Spleen (tissue), 11 donors: ENCODE measurements at regions not wholly inside any gene's neighbourhood (a gene's known extent, or its start where the extent isn't known, plus 50 kb on each side); places are given as distances from the start of the nearest gene placed in this dataset.
"Not testable (repeated sequence)": the region's sequence is repeated elsewhere in the genome, so short reads cannot be mapped to it uniquely, and the experiment has no call there.

Source experiments
- DNase-seq: peaks from one replicate; pipeline ENCODE4 v3.0.0-alpha.2; 2020
- H3K27ac ChIP-seq, 8 donors: fragments of 200-600 bp; sonication (generic) in 7 of 8; 1 replicate in 4 of 8; 2 replicates in 4 of 8; pipeline versions ENCODE4 v1.5.0 to v1.8.0; 2016 to 2021; ENCODE audit warnings: inconsistent platforms in 4 of 8, mild to moderate bottlenecking in 4 of 8, moderate library complexity in 1 of 8
- H3K27me3 ChIP-seq, 7 donors: fragments of 200-600 bp; sonication (generic) in 6 of 7; replicated peaks in 1 of 7; 1 replicate in 4 of 7; 2 replicates in 3 of 7; pipeline versions ENCODE4 v1.5.0 to v1.8.0; 2016 to 2021; ENCODE audit warnings: inconsistent platforms in 3 of 7, mild to moderate bottlenecking in 1 of 7
- H3K36me3 ChIP-seq, 6 donors: fragments of 200-600 bp; sonication (generic) in 5 of 6; 1 replicate in 4 of 6; 2 replicates in 2 of 6; pipeline versions ENCODE4 v1.5.0 to v1.8.0; 2016 to 2021; ENCODE audit warnings: inconsistent platforms in 2 of 6
- H3K4me1 ChIP-seq, 6 donors: fragments of 200-600 bp; sonication (generic) in 5 of 6; 1 replicate in 3 of 6; 2 replicates in 3 of 6; pipeline versions ENCODE4 v1.5.0 to v1.8.0; 2016 to 2021; ENCODE audit warnings: inconsistent platforms in 3 of 6
- H3K4me3 ChIP-seq, 8 donors: fragments of 200-600 bp; sonication (generic) in 7 of 8; 1 replicate in 4 of 8; 2 replicates in 4 of 8; pipeline versions ENCODE4 v1.5.0 to v1.8.0; 2016 to 2021; ENCODE audit warnings: inconsistent platforms in 4 of 8, mild to moderate bottlenecking in 4 of 8, moderate library complexity in 2 of 8
- H3K9me3 ChIP-seq, 8 donors: fragments of 200-600 bp; sonication (generic) in 7 of 8; 1 replicate in 4 of 8; 2 replicates in 4 of 8; pipeline versions ENCODE4 v1.5.0 to v1.8.0; 2016 to 2021; ENCODE audit warnings: inconsistent platforms in 4 of 8
- POLR2A ChIP-seq, 3 donors: fragments of 450-650 bp; IDR thresholded peaks; one replicate each; pipeline ENCODE4 v1.5.1; 2017; ENCODE audit warnings: antibody characterized with exemption in 3 of 3, mild to moderate bottlenecking in 1 of 3
- POLR2AphosphoS5 ChIP-seq, 3 donors: sonication (generic); formaldehyde crosslinking; IDR thresholded peaks; one replicate each; pipeline ENCODE4 v1.5.1; 2017; ENCODE audit warnings: antibody characterized with exemption in 3 of 3
- WGBS, 5 donors: extraction: QIAGEN DNeasy Blood & Tissue Kit in 3 of 5; methylation state at CpG; one replicate each; pipeline versions ENCODE4 v1.1.5 to v1.1.7; 2013 to 2018; 5-methylcytosine and 5-hydroxymethylcytosine counted together
- intact Hi-C: fragments of 100-400 bp; cut with DNase I; formaldehyde crosslinking; loops from one replicate; pipeline ENCODE4 v1.15.0; 2023; ENCODE audit warnings: low total_unique reads
- TF ChIP-seq, protein P1 (sequence below), 11 experiments: fragments of 200-600 bp in 7 of 11; fragments of 450-650 bp in 4 of 11; sonication (generic) in 4 of 11; IDR thresholded peaks in 8 of 11; conservative IDR thresholded peaks in 3 of 11; 1 replicate in 7 of 11; 2 replicates in 4 of 11; pipeline versions ENCODE4 v1.4.0 to v1.8.0; 2016 to 2021; ENCODE audit warnings: antibody characterized with exemption in 11 of 11, inconsistent platforms in 4 of 11, mild to moderate bottlenecking in 1 of 11
- donor health status: healthy with polysubstance abuse.
- donor health status: DM: no; HTN: no; CAD: no; lungs with moderate emphysema.
- donor health status: DM: no; HTN: no; CAD: no.
- donor health status: Bipolar disorder and iron deficiency.
- donor health status: healthy.
- donor health status: DM: no; HTN: no; CAD: no.
- donor health status: DM: yes; HTN: yes; CAD: no.

GRCh38 chr2:8252997-8253694, 428.7 kb upstream of the ID2 start:
- Histone ChIP-seq H3K4me3 (no peak overlapping the region), H3K9me3 (peaks cover 0 to 12% (median 8%) of the 10 kb centered on the region in 8 donors), H3K27ac (no peak overlapping the region), H3K27me3 (peaks cover 0 to 5% (median 0%) of the 10 kb centered on the region in 7 donors), H3K4me1 (no peaks in the 10 kb centered on the region), H3K36me3 (no peaks in the 10 kb centered on the region)
- DNase-seq: no peak
- intact Hi-C loops: no loop called here
- TF ChIP-seq POLR2A (IDR thresholded peaks at IDR 0.05): no peak
- TF ChIP-seq POLR2AphosphoS5 (IDR thresholded peaks at IDR 0.05): no peak
- TF ChIP-seq, protein P1, sequence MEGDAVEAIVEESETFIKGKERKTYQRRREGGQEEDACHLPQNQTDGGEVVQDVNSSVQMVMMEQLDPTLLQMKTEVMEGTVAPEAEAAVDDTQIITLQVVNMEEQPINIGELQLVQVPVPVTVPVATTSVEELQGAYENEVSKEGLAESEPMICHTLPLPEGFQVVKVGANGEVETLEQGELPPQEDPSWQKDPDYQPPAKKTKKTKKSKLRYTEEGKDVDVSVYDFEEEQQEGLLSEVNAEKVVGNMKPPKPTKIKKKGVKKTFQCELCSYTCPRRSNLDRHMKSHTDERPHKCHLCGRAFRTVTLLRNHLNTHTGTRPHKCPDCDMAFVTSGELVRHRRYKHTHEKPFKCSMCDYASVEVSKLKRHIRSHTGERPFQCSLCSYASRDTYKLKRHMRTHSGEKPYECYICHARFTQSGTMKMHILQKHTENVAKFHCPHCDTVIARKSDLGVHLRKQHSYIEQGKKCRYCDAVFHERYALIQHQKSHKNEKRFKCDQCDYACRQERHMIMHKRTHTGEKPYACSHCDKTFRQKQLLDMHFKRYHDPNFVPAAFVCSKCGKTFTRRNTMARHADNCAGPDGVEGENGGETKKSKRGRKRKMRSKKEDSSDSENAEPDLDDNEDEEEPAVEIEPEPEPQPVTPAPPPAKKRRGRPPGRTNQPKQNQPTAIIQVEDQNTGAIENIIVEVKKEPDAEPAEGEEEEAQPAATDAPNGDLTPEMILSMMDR (IDR thresholded peaks at IDR 0.05 in 8 of 11, conservative IDR thresholded peaks at IDR 0.05 in 3 of 11): no peak
- WGBS, 5 donors: 65 to 75% (median 67%) methylated on average over 7 to 10 of the region's 10 CpGs

- WGBS, 5 donors: 93 to 100% (median 97%) methylated on average over 2 of the region's 2 CpGs
- H3K4me1 ChIP-seq: no peaks in the 10 kb centered on the region
- H3K4me3 ChIP-seq: no peak overlapping the region
- peaks cover 0 to 12% (median 8%) of the 10 kb centered on the region in 8 donors for H3K9me3 ChIP-seq
- DNase-seq: no peak
- H3K27ac ChIP-seq: no peak overlapping the region
- H3K36me3 ChIP-seq: no peaks in the 10 kb centered on the region
- intact Hi-C loops: no loop called here
- peaks cover 0 to 5% (median 0%) of the 10 kb centered on the region in 7 donors for H3K27me3 ChIP-seq
- TF ChIP-seq, protein P1 (IDR thresholded peaks at IDR 0.05 in 8 of 11, conservative IDR thresholded peaks at IDR 0.05 in 3 of 11): no peak
Measured at GRCh38 chr2:8253781-8254180, 428.1 kb upstream of the ID2 start.

GRCh38 chr2:8254214-8254613, 427.6 kb upstream of the ID2 start:
- H3K27ac ChIP-seq, H3K27me3 ChIP-seq, H3K4me3 ChIP-seq, DNase-seq, H3K36me3 ChIP-seq, intact Hi-C loops, H3K4me1 ChIP-seq: not testable (repeated sequence)
- peaks cover 0 to 12% (median 8%) of the 10 kb centered on the region in 8 donors for H3K9me3 ChIP-seq

DNA sequence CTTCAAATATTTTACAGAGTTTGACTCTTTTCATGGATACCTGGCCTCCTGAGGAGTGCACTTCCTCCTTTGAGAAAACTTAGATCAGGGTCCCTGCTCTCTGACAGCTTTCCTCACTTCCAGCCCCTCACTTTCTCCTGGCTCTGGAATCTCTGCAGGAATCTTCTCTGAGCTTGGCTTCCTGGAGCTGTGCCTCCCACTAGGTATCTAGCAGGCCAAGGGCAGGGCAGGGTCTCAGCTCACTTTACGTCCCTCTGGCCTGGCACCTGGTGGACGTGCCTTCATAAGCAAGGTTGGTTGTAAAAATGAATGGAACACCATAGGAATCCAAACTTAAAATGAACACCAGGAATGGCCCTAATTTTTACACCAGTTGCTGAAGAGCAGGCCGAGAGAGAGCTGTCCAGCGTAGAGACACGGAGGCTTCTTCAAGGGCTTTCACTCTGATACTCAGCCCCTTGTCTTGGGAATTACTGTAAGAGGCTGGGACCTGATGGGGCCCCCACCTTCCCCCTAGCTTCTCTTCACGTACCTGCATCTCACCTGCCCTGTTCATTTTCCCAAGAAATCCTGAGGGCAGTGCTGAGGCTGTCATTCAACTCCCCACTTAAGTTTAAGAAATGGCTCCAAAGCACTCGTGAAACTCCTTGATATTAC, 426.9 kb upstream of the ID2 start:
- DNase-seq: no peak
- Histone ChIP-seq H3K36me3 (no peaks in the 10 kb centered on the region), H3K27ac (no peak overlapping the region), H3K4me1 (no peaks in the 10 kb centered on the region), H3K27me3 (peaks cover 0 to 5% (median 0%) of the 10 kb centered on the region in 7 donors), H3K9me3 (peaks cover 0 to 10% (median 7%) of the 10 kb centered on the region in 8 donors), H3K4me3 (no peak overlapping the region)
- intact Hi-C loops: no loop called here
- 94 to 97% (median 95%) methylated on average over 7 of the region's 7 CpGs for WGBS, 5 donors
- TF ChIP-seq POLR2AphosphoS5 (IDR thresholded peaks at IDR 0.05) (no peak), POLR2A (IDR thresholded peaks at IDR 0.05) (no peak)
- TF ChIP-seq, protein P1 (IDR thresholded peaks at IDR 0.05 in 8 of 11, conservative IDR thresholded peaks at IDR 0.05 in 3 of 11): no peak
